Tibial artery (tissue), 4 donors: ENCODE measurements at regions not wholly inside any gene's neighbourhood (a gene's known extent, or its start where the extent isn't known, plus 50 kb on each side); places are given as distances from the start of the nearest gene placed in this dataset.
A peak's percentile ranks its signal among the peaks of the same experiment; 100 is the strongest.

Source experiments
- DNase-seq, 2 donors: peaks; one replicate each; pipeline ENCODE4 v3.0.0-alpha.2; 2019
- H3K27ac ChIP-seq, 2 donors: fragments of 200-600 bp; sonication (generic) in 1 of 2; 1 replicate in 1 of 2; 2 replicates in 1 of 2; pipeline ENCODE4 v1.5.1; 2018 to 2019; ENCODE audit warnings: mild to moderate bottlenecking in 1 of 2
- H3K27me3 ChIP-seq, 2 donors: fragments of 200-600 bp; sonication (generic) in 1 of 2; one replicate each; pipeline versions ENCODE4 v1.5.1 to v1.6.0; 2016 to 2019
- H3K36me3 ChIP-seq, 3 donors: fragments of 200-600 bp; sonication (generic) in 2 of 3; one replicate each; pipeline ENCODE4 v1.5.1; 2016 to 2019; ENCODE audit warnings: mild to moderate bottlenecking in 2 of 3
- H3K4me1 ChIP-seq, 4 donors: fragments of 200-600 bp; sonication (generic) in 2 of 4; 1 replicate in 3 of 4; 2 replicates in 1 of 4; pipeline ENCODE4 v1.5.1; 2016 to 2019
- H3K4me3 ChIP-seq, 2 donors: fragments of 200-600 bp; sonication (generic) in 1 of 2; 1 replicate in 1 of 2; 2 replicates in 1 of 2; pipeline ENCODE4 v1.5.1; 2018 to 2019; ENCODE audit warnings: mild to moderate bottlenecking in 2 of 2
- H3K9me3 ChIP-seq, 3 donors: fragments of 200-600 bp; sonication (generic) in 1 of 3; one replicate each; pipeline ENCODE4 v1.5.1; 2016 to 2019
- CTCF ChIP-seq, 2 experiments: fragments of 200-600 bp in 1 of 2; fragments of 450-650 bp in 1 of 2; IDR thresholded peaks; one replicate each; pipeline ENCODE4 v1.5.1; 2017 to 2019; ENCODE audit warnings: antibody characterized with exemption in 2 of 2, mild to moderate bottlenecking in 1 of 2, moderate library complexity in 1 of 2
- intact Hi-C: fragments of 100-400 bp; cut with DNase I; formaldehyde crosslinking; loops from one replicate; pipeline ENCODE4 v1.15.0; 2023; ENCODE audit warnings: low total_unique reads

GRCh38 chr9:86741311-86742208 is 205.7 kb downstream of the GAS1 start:
- H3K27ac ChIP-seq = no peak overlapping the region

GRCh38 chr9:86735772-86736458 is 211.4 kb downstream of the GAS1 start:
- Histone ChIP-seq H3K27me3 (no peaks in the 10 kb centered on the region), H3K4me3 (no peak overlapping the region), H3K4me1 (peaks cover 0 to 34% (median 2%) of the 10 kb centered on the region in 4 donors), H3K9me3 (no peaks in the 10 kb centered on the region), H3K36me3 (no peaks in the 10 kb centered on the region), H3K27ac (no peak overlapping the region)
- TF ChIP-seq CTCF (IDR thresholded peaks at IDR 0.05) = no peak
- intact Hi-C loops = no loop called here
- DNase-seq = no peak

More at GRCh38 chr9:86741311-86742208, 205.7 kb downstream of the GAS1 start:
- Histone ChIP-seq H3K4me3 (no peak overlapping the region), H3K4me1 (peaks cover 0 to 6% (median 0%) of the 10 kb centered on the region in 4 donors), H3K36me3 (no peaks in the 10 kb centered on the region), H3K27me3 (no peaks in the 10 kb centered on the region), H3K9me3 (no peaks in the 10 kb centered on the region)
- intact Hi-C loops = no loop called here
- no peak for TF ChIP-seq CTCF (IDR thresholded peaks at IDR 0.05)
- DNase-seq = no peak

- Histone ChIP-seq H3K4me1 (peaks cover 0 to 34% (median 2%) of the 10 kb centered on the region in 4 donors), H3K36me3 (no peaks in the 10 kb centered on the region), H3K4me3 (no peak overlapping the region), H3K27me3 (no peaks in the 10 kb centered on the region), H3K9me3 (no peaks in the 10 kb centered on the region), H3K27ac (no peak overlapping the region)
- intact Hi-C loops = no loop called here
- DNase-seq = no peak
- TF ChIP-seq CTCF (IDR thresholded peaks at IDR 0.05) = no peak
These were observed 212.5 kb downstream of the GAS1 start for GRCh38 chr9:86734771-86735170.

GRCh38 chr9:86733929-86734328 is 213.4 kb downstream of the GAS1 start:
- Histone ChIP-seq H3K9me3 (no peaks in the 10 kb centered on the region), H3K27me3 (no peaks in the 10 kb centered on the region), H3K27ac (peak overlapping the region in 1 of 2 donors; percentile 37), H3K4me1 (peaks cover 0 to 34% (median 2%) of the 10 kb centered on the region in 4 donors), H3K36me3 (no peaks in the 10 kb centered on the region), H3K4me3 (no peak overlapping the region)
- DNase-seq = peak; percentile 55 to 73
- intact Hi-C loops = no loop called here
- TF ChIP-seq CTCF (IDR thresholded peaks at IDR 0.05) = no peak

GRCh38 chr9:86732514-86733171 is 214.7 kb downstream of the GAS1 start:
- TF ChIP-seq CTCF (IDR thresholded peaks at IDR 0.05) = no peak
- H3K4me3 ChIP-seq = no peak overlapping the region
- no peaks in the 10 kb centered on the region for H3K27me3 ChIP-seq
- no peaks in the 10 kb centered on the region for H3K9me3 ChIP-seq
- peak; percentile 73 to 83 for DNase-seq
- intact Hi-C loops = no loop called here
- peak overlapping the region; percentile 37 to 51 for H3K27ac ChIP-seq
- H3K36me3 ChIP-seq = no peaks in the 10 kb centered on the region
- peaks cover 0 to 34% (median 2%) of the 10 kb centered on the region in 4 donors for H3K4me1 ChIP-seq
